ENCODE measurements at regions not wholly inside any gene's neighbourhood (a gene's known extent, or its start where the extent isn't known, plus 50 kb on each side); places are given as distances from the start of the nearest gene placed in this dataset.
"Not testable (repeated sequence)": the region's sequence is repeated elsewhere in the genome, so short reads cannot be mapped to it uniquely, and the experiment has no call there.

- DNase-seq (ENCODE audit: low read depth): peak; percentile 79
These were observed 179.0 kb downstream of the BCAS1 start for GRCh38 chr20:53891306-53891894.

DNA sequence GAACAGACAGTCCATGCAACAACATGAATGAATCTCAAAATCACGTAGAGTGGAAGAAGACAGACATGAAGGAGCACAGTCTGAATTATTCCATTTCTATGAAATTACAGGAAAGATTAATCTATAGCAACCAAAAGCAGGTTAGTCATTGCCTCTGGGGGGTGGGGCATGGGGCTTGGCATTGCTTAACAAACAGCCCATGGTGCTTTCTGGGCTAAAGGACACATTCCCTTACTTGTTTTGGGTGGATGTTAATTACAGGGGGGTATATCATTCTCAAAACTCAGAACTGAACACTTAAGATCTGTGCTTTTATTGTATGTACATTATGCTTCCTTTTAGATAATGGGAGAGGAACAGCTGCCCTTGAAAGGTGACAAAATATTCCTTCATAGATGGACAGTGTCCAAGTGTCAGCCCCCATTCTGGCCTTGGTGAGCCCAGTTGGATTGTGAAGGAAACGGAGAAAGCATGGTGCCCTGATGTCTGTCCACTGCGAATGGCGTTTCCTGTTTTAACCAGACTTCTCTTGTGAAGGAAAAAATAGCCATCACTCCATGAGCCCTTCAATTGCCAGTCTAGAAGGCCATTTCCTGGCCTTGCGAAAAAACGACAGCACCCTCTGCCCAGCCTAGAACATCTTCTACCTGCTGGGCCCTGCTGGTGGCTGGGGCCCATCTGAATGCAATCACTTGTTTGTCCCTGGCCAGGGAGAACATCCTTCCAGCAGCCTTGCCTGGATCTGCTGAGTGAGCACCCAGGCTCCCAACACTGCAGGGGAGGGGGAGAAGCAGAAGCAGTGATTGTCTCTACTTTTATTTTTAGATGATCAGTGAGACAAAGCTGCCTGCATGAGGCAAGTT lies 179.7 kb downstream of the BCAS1 start:
- no peak for DNase-seq (ENCODE audit: low read depth)

DNA sequence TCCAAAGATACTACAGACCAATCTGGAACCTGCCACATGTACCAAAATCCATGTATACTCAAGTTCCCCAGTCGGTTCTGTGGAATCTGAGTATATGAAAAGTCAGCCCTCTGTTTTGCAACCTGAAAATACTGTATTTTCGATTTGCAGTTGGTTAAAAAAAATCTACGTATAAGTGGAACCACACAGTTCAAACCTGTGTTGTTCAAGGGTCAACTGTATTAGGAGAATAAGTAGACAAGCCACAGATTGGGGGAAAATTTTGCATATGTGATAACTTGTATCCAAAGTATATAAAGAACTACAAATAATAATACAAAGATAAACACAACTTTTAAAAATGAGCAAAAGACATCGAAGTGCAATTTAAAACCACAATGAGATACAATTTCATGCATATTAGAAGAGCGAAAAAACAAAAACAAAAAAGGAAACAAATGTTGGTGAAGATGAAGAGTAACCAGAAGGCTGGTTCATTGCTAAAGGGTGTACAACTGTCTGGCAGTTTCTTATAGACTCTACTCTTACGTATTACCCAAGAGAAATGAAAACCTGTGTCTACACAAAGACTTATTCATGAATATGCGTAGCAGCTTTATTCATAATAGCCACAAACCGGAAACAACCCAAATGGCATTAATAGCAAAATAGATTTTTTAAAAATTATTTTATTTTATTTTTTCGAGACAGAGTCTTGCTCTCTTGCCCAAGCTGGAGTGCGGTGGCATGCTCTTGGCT lies 180.8 kb downstream of the BCAS1 start:
- DNase-seq (ENCODE audit: low read depth): no peak

DNA sequence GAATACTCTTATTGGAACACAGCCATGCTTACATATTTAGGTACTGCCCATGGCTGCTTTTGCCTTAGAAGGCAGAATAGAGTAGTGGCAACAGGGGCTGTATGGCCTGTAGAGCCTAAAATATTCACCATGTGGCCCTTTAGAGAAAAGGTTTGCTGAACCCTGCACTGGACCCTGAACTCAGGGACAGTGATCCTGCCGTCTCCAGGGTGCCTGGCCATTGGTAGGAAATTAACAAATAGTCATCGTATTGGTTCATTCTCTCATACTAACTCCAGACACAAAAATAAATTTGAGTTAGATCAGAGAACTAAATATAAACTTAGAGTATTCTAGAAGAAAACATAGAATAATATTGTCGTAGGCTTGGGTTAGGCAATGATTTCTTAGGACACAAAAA lies 181.4 kb downstream of the BCAS1 start:
- DNase-seq (ENCODE audit: low read depth): no peak

DNA sequence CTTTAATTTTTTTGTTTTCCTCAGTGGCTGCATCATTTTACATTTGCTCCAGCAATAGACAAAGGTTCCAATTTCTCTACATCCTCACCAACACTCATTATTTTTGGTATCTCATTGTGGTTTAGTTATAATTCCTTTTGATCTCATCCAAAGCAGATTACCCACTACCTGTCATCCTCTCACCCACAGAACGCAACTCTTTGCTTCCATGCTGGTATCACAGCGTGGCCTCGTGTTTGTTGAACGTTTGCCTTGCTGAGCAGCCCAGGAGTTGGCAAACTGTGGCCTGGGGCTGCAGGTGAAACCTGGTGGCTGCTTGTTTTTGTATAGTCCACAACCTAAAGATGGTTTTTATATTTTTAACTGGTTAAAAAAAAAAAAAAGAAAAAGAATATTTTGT lies 181.9 kb downstream of the BCAS1 start:
- no peak for DNase-seq (ENCODE audit: low read depth)

- DNase-seq (ENCODE audit: low read depth): no peak
These were observed 182.4 kb downstream of the BCAS1 start for GRCh38 chr20:53887973-53888372.

DNA sequence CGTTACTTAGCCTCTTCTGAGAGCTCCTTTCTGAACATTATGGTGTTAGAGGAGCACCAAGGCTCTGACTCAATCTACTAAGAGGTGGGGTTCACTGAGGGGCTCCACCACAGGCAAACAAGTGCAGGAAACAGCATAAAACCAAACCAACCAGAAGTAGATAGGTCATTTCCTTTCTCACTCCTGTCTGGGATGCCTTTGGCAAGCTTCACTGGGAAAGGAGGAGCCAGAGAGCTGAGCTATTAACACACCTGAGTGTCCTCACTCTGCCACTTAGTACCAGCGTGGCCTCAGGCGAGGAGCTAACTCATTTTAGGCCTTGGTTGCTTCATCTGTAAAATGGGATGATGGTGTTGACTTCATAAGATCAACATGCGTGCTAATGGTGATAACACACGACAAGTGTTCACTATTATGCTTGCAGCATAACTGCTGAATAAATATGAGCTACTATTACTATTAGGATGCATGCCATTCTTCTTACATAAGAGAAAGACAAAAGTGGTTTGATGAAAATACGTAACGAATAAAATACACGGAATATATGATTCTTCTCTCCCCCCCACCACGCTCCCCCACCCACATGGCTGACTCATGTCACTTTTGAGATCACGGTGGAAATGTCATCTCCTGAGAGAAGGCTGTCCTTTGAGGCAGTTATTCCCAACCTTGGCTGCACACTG lies 185.4 kb downstream of the BCAS1 start:
- no peak for DNase-seq (ENCODE audit: low read depth)

DNA sequence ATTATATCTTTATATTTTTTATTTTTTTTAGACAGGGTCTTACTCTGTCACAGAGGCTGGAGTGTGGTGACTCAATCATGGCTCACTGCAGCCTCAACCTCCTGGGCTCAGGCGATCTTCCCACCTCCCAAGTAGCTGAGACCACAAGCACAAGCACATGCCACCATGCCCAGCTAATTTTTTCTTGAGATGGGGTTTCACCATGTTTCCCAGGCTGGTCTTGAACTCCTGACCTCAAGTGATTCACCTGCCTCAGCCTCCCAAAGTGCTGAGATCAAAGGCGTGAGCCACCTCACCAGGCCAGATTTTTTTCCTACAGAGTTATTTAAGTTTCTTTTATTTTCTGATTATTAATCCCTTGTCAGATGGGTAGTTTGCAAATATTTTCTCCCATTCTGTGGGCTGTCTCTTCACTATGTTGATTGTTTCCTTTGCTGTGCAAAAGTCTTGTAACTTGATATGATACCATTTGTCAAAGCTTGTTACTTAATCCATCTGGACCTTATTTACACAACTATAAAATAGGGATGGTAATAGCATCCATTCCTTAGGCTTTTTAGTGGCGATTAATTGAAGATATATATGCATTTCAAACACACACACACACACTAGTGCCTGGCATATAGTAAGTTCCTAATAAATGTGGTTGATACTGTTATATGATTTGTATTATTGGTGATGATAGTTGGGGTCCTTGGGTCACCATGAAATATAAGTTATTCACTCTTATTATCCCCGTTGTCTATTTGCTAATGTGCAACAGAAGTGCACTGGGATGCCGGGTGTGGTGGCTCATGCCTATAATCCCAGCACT lies 187.1 kb downstream of the BCAS1 start:
- peak; percentile 85 for DNase-seq (ENCODE audit: low read depth)

- DNase-seq (ENCODE audit: low read depth): not testable (repeated sequence)
These were observed 187.9 kb downstream of the BCAS1 start for GRCh38 chr20:53882438-53882986.

GRCh38 chr20:53881362-53881761 lies 189.0 kb downstream of the BCAS1 start:
- no peak for DNase-seq (ENCODE audit: low read depth)

DNA sequence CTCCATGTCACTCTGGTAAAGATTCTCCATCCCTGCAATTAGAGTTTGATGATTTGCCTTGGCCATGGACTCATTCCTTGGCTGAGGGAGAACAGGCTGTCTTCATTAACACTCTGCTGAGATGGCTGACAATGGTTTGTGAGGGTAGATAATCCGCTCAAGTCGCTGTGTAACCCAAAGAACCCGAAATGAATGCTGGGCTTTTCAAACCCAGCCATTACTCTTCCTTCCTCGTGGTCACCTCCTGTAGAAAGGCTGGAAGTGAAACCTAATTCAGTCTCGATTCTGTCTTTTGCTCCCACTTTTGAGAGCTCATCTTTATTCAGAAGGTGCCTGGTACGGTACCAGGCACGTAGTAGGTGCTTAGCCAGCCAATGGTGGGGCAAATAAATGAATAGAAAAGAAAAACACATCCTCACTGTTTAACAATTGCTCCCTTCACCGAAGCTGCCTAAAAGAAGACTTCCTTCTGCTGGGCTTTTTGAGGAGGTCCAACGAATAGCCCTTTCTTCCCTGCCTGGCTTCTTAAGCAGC lies 190.2 kb downstream of the BCAS1 start:
- no peak for DNase-seq (ENCODE audit: low read depth)

- DNase-seq (ENCODE audit: low read depth): peak; percentile 37
These were observed 191.2 kb downstream of the BCAS1 start for GRCh38 chr20:53879048-53879684.

DNA sequence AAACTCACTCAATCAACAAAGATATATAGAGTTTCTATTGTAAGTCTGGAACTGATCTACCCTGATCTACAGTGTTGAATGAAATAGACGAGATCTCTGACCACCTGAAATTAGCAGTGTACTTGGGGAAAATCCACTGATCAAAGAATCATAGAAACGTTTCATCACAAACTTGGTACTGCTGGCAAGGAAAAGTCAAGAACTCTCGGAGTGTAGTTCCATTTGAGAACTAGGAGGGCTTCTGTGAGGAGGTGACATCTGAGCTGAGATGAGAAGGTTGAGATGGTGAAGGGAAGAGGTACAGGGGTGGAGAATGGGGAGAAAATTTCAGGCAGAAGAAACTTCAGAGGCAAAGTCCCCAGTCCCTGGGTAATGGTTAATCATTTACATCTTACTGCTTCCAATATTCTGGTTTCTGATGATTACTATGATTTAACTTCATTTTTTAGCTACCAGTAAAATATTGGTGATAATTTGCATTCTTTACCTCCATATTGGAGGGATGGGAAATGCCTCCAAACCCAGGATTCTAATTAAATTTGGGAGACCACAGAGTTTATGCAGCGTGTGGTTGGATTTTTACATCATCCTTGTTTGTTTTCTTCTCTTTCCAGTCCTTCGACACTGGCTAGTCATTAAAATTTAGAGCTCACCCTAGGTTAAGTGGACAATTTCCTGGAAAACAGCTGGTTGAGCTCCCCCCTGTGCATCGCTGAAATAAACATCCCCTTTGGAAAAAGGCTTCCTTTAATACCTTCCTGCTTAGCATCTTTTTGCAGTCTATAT lies 191.9 kb downstream of the BCAS1 start:
- peak; percentile 74 for DNase-seq (ENCODE audit: low read depth)

DNA sequence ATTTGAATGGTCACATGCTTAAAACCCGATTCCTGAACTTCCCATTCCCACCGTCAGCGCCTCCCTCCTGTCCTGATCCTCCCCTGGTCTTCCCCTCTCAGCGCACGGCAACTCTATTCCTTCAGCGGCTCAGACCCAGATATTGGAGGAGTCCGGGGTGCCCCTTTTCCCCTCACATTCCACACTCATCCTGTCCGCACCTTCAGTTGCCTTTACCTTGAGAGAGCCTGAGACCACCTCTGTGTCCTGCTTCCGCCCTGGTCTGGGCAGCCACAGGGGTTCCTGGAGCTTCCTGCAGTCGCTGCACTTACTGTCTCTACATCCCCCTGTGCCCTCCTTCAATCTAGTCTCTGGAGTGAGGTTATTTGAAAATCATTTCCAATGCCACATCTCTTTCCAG lies 193.4 kb downstream of the BCAS1 start:
- no peak for DNase-seq (ENCODE audit: low read depth)

DNA sequence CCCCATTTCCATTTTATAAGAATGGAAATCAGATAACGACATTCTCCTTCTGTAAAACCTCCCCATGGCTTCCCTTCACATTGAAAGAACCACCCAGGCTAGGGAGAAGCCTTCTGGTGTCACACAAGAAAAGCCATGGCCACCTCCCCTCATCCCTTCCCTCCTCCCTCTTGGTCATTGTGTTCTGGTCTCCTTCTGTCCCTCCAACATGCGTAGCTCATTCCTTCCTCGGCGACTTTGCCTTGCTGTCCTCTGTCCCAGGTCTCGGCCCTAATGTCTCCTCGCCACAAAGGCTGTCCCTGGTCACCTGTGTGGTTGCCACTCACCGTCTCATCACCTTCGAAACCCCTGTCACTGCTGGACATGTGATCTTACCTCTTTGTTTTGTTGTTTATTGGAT lies 193.9 kb downstream of the BCAS1 start:
- no peak for DNase-seq (ENCODE audit: low read depth)

- DNase-seq (ENCODE audit: low read depth): no peak
These were observed 194.9 kb downstream of the BCAS1 start for GRCh38 chr20:53875452-53875851.

- DNase-seq (ENCODE audit: low read depth): no peak
These were observed 195.7 kb downstream of the BCAS1 start for GRCh38 chr20:53874706-53875105.

GRCh38 chr20:53874104-53874503 lies 196.3 kb downstream of the BCAS1 start:
- DNase-seq (ENCODE audit: low read depth): no peak

DNA sequence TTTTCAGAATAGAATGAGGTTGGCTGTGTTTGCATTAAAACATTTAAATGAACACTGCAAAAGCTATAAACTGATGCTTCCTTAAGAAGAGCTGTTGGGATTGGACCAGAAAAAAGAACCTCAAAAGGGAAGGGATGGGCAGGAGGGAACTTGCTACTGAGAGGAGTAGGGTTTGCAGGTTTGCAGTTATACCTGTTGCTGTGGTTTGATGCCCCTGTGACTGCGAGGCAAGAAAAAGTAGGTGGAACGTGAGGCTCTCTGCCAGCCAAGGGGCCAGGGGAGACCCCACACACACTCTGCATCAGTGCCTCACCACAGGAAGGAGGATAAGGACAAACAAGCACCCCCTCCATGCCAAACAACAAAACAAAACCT lies 197.2 kb downstream of the BCAS1 start:
- DNase-seq (ENCODE audit: low read depth): no peak
